ENCODE measurements at regions not wholly inside any gene's neighbourhood (a gene's known extent, or its start where the extent isn't known, plus 50 kb on each side); places are given as distances from the start of the nearest gene placed in this dataset.
"Not testable (repeated sequence)": the region's sequence is repeated elsewhere in the genome, so short reads cannot be mapped to it uniquely, and the experiment has no call there.

DNA sequence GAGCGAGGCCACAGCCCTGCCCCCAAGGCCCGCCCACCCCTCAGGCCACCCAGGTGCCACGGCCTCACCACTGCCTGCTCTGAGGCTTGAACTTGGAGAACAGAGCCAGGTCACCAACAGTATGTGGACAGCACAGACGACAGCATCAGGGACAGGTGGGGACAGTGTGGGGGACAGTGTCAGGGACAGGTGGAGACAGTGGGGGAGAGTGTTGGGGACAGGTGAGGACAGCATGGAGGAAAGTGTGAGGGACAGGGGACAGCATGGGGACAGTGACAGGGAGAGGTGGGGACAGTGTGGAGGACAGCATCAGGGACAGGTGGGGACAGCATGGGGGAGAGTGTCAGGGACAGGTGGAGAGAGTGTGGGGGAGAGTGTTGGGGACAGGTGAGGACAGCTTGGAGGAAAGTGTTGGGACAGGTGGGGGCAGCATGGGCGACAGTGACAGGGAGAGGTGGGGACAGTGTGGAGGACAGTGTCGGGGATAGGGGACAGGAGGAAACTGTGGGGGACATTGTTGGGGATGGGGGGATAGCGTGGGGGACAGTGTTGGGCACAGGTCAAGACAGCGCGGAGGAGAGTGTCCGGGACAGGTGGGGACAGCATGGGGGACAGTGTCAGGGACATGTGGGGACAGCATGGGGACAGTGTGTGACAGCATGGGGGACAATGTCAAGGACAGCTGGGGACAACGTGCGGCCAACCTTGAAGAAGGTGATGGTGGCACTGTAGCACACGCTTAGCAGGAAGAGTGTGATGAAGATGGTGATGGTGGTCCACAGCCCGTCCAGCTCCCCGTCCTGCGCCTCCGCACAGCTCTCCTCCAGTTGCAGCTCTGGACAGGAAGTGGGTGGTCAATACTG is 114.9 kb downstream of the TMEM121 start:
- DNase-seq = no peak

DNA sequence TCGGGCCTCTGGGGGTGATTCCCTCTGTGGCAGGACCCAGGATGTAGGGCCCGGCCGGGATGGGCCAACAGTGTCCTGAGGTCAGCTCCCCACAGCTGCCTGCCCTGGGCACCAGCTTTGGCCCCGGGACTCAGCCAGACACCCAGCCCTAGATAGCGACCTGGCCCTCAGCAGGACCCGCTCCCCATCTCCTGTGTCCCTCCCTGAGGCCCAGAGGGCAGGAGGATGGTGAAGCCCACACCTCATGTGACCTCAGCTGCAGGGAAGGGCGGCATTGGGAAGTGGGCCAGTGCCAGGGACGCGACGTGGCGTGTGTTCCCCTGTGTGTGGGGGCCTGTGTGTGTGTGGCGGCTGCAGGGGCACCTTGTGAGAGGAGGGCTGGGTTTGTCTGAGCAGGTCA is 115.6 kb downstream of the TMEM121 start:
- DNase-seq = not testable (repeated sequence)

DNA sequence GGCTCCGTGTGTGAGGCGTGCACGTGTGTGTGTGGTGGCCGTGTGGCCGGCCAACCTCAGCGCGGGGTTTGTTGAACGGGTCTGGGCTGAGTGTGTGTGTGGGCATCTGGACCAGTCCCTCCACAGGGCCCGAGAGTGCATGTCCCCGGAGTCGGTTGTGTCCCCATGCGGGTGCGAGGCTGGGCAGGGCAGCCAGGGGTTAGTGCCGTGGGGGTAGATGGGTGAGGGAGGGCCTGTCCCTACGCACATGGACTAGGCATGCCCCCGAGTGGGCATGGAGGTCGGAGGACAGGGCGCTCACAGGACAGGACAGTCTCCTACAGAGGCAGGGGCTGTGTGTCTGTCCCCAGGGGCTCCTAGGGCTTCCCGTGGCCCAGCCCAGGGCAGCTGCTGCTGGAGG is 116.1 kb downstream of the TMEM121 start:
- DNase-seq = not testable (repeated sequence)

DNA sequence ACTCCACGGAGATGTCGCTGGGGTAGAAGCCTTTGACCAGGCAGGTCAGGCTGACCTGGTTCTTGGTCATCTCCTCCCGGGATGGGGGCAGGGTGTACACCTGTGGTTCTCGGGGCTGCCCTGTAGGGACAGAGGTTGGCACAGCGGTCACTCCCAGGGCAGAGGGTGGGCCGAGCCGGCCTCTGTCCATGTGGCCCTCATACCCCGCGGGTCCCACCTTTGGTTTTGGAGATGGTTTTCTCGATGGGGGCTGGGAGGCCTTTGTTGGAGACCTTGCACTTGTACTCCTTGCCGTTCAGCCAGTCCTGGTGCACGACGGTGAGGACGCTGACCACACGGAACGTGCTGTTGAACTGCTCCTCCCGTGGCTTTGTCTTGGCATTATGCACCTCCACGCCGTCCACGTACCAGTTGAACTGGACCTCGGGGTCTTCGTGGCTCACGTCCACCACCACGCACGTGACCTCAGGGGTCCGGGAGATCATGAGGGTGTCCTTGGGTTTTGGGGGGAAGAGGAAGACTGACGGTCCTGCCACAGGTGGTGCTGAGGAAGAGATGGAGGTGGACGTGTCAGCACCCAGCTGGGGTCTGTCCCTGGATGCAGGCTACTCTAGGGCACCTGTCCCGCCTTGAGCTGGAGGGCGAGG is 117.1 kb downstream of the TMEM121 start:
- not testable (repeated sequence) for DNase-seq

DNA sequence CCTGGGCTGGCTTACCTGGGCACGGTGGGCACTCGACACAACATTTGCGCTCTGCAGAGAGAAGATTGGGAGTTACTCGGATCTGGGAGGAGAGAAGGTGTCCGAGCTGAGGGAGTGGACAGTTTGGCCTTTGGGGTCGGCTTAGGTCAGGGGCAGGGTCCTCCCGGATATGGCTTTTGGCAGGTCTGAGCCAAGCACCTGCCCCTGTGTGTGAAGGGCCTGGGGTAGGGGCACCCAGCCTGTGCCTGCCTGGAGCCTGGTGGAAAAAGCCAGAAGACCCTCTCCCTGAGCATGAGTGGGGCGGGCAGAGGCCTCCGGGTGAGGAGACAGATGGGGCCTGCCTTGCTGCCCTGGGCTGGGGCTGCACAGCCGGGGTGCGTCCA is 117.7 kb downstream of the TMEM121 start:
- not testable (repeated sequence) for DNase-seq

DNA sequence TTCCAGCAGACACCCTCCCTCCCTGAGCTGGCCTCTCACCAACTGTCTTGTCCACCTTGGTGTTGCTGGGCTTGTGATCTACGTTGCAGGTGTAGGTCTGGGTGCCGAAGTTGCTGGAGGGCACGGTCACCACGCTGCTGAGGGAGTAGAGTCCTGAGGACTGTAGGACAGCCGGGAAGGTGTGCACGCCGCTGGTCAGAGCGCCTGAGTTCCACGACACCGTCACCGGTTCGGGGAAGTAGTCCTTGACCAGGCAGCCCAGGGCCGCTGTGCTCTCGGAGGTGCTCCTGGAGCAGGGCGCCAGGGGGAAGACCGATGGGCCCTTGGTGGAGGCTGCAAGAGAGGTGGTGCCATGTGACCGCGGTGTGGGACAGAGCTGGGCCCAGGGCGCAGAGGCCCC is 118.1 kb downstream of the TMEM121 start:
- not testable (repeated sequence) for DNase-seq

DNA sequence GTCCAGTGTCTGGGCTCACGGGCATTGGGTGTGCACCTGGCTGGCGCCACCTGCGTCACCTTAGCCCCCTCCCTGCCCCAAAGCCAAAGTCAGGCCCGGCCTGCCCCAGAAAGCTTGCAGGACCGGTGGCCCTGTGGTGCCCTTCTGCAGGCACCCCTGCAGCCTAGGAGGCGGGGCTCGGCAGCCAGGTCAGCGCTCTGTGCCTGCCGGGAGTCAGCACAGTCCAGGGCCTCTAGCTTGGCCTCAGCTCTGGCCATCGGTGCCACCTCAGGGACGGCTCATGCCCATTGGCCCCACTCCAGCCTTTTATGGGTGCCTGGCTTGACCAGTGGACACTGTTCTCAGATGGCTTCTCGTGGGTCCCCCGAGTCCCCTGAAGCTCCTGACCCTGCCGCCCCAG is 118.5 kb downstream of the TMEM121 start:
- not testable (repeated sequence) for DNase-seq

DNA sequence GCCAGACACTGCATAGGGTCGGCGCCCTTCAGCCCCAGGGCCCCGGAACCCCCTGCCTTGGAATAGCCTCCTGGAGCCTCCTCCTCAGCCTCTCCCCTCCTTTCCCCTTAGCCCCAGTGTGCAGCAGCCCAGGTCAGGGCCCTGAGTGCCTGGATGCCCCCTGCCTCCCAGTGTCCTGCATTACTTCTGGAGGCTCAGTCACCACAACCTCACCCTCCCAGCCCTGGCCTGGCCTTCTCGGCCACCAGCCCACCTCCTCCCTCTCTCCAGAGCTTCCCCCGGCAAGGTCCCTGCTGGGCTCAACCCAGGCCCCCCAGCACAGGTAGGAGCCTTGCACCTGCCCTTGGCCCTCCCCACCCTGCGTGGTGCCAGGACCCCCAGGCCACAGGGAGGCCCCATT is 119.0 kb downstream of the TMEM121 start:
- not testable (repeated sequence) for DNase-seq

DNA sequence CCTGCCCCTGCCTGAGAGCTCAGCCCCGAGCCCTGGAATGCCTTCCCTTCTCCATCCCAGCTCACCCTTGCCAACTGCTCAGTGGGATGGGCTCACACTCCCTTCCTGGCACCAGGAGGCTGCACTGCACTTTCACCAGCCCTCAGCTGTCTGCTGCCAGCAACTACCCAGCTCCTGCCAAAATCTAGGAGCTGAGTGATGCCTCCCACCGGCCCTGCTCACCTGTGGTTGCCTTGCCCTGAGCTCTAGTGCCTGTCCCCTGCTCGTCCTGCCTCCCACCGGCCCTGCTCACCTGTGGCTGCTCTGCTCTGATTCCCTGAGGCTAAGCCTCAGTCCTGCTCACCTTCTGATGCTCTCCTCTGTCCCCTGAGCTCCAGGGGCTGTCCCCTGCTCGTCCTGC is 119.8 kb downstream of the TMEM121 start:
- DNase-seq = no peak

DNA sequence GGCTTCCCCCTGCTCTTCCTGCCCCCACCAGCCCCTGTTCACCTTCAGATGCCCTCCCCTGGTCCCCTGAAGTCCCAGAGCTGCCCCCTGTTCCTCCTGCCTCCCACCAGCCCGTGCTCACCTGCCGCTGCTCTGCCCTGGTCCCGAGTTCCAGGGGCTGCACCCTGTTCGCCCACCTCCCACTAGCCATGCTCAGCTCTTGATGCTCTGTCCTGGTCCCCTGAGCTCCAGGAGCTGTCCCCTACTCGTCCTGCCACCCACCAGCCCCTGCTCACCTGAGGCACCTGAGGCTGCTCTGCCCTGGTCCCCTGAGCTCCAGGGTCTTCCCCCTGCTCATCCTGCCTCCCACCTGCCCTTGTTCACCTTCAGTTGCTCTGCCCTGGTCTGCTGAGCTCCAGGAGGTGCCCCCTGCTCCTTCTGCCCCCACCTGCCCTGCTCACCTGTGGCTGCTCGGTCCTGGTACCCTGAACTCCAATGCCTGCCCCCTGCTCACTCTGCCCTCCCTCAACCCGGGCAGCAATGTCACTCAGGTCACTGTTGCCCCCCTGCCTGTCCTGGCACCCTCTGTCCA is 120.4 kb downstream of the TMEM121 start:
- DNase-seq = not testable (repeated sequence)

DNA sequence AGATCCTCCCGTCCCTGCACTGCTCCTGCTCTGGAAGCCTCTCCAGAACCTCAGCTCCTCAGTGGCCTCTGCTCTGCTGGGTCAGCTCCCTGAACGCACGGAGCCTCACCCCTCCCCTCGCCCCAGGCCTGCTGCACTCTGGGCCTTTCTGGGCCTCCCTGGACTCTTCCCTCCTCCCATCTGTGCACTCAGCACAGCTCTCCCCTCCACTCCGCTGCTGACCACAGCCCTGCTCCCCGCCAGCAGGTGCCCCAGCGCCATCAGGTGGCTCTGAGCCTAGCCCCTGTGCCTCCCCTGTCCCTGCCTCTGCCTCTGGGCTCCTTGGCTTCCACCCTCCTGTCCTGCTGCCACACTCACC is 121.0 kb downstream of the TMEM121 start:
- DNase-seq = not testable (repeated sequence)

DNA sequence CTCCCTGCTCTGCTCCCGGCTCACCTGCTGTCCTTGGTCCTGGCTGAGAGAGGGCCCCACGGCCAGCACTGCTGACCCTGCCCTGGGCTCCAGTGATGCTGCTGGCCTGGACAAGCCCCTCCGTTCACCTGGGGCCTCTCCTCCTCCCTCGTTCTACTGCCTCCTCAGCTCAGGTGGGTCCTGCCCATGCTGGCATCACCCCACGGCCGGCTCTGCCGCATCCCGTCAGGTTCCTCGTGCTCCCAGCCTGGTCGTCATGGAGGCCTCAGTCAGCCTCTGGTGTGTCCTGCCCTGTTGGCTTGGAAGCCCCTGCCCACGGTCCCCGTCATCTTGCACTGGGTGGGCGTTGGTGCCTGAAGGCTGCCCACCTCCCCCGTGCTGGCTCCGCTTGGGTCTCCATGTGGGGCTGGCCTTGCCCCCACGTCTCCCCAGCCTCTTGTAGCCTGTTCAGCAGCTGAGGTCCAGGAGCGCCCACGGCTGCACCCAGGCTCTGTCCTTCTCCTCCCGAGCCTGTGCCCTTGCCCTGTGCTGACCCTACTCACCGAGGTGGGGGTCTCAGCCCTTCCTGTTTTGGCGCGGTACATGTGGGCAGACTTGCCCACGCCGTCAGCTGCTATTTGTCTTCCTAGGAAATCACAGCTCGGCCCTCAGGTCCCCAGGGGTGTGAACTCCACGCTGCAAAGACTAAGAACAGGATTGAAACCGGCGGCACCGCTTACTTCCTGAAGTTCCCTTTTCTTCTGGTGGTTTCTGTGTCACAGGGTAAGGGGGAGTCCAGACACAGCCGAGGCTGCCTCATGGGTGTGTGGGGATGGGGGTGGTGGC is 121.6 kb downstream of the TMEM121 start:
- no peak for DNase-seq

DNA sequence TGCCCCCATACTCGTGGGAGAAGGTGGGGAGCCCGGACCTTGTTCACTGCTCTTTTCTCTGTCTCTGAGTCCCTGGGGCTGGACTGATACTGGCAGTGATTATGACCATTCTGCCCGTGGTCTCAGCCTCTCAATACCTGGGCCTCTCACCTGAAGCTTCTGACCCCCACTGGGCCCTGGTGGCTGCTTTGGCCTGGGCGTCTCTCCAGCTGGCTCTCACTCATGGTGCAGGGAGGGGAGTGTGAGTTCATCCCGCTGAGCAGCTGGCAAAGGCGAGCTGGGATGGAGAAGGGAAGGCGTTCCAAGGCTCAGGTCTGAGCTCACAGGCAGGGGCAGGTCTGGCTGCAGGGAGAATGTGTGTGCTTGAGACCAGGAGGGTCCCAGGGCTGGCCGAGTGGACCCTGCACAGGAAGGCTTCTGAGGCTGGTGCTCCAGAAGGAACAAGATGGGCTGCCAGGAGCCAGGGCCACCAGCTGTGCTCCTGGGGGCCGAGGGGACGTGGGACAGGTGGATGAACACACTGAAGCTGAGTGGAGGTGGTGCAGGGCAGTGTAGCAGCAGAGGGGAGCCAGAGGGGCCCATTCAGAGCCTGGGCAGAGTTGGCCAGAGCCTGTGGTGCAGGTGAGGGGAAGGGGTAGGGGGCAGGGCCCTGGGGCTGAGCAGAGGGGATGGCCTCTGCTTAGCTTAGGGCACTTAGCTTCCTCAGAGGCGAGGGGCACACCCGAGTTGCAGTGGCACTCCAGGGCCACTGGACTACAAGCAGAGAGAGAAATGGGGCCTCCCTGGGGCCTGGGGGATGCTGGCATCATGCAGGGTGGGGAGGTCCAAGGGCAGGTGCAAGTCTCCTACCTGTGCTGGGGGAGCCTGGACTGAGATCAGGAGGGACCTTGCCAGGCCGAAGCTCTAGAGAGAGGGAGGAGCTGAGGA is 122.5 kb downstream of the TMEM121 start:
- not testable (repeated sequence) for DNase-seq

DNA sequence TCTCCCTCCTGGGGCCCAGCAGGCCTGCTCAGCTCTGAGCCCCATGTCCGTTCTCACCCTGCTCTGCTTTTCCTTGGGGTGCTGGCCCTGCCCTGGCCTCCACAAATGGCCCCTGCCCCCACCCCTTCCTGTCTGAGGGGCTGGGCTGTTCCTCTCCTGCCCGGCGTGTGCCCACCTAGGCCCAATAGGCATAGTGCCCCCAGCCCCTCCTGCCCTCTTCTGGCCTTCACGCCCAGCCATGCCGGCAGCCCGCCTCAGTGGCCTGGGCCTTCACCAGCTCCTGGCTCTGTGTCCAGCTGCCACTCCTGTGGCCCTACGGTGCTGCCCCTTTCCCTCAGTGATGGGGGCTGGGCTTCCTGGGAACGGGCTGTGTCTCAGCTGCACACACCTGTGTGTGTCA is 125.9 kb downstream of the TMEM121 start:
- not testable (repeated sequence) for DNase-seq

DNA sequence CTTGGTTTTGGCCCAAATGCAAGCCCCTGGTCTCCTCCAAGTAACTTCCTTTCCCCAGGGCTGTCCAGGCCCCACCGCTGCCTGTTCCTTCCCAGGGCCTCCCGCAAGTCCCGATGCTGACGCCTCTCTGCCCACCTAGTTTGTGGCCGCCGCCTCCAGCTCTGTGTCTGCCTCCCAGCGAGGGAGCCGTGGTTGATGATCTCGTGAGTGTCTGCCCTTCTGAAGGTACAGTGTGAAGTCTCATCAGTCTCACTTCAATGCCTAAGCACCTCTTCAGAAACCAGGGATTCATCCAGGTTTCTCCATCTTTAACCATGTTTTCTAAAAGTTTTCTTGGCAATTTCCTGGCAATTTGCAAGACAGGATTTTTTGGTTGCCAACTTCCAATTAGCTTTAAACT is 127.5 kb downstream of the TMEM121 start:
- DNase-seq = not testable (repeated sequence)

DNA sequence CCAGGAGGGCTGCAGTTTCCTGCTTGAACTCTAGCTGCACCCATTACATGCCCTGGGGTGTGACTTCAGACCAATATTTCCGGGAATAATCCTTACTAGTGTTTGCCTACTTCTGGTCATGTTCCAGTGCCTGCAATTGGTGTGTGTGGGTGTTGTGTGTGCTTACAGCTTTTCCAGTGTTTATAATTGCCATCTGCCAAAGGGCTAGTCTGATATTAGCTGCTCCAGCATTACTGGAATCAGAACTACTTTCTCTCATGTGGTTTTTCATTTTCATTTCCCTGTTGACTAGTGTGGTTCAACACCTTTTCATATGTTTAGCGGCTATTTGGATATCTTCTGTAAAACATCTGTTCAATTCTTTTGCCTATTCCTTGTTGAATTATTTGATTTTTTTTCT is 132.9 kb downstream of the TMEM121 start:
- not testable (repeated sequence) for DNase-seq

DNA sequence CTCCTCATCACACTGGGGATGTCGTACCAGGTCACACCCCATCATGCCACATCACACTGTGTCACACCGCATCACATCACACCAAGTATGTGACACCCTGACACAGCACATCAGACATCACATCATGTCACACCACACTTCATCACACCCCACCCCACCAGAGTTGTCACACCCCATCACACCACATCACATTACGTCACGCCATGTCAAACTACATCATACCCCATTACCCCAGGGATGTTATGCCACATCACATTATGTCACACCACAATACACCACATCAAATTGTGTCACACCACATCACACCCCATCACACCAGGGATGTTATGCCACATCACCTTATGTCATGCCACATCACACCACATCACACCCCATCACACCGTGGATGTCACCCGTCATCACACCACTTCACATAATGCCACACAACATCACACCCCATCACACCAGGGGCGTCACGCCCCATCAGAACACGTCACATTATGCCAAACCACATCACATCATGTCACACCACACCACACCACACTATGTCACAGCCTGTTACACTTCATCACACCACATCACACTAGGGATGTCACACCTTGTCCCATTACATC is 133.6 kb downstream of the TMEM121 start:
- no peak for DNase-seq

DNA sequence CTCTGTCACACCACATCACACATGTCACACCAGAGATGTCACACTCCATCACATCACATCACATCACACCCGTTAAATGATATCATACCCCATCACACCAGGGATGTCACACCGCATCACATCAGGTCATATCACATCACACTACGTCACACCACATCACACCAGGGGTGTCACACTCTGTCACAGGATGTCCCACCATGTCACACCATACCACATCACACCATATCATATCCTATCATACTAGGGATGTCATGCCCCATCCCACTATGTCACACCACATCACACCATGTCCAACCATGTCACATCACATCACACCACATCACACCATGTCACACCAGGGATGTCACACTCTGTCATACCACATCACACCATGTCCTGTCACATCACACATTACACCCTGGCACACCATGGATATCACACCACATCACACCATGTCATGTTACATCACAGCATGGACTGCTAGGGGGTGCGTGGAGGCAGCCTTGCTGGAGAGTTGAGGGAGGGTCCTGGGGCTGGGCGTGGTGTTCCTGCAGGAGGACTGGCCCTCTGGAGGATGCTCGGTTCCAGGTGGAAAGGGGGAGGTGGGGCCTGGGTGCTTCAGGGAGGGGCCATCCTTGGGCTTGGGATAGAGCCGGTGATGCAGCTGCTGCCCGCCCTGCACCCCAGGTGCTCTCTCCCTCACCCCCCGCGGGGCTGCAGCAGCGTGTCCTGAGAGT is 134.6 kb downstream of the TMEM121 start:
- no peak for DNase-seq

DNA sequence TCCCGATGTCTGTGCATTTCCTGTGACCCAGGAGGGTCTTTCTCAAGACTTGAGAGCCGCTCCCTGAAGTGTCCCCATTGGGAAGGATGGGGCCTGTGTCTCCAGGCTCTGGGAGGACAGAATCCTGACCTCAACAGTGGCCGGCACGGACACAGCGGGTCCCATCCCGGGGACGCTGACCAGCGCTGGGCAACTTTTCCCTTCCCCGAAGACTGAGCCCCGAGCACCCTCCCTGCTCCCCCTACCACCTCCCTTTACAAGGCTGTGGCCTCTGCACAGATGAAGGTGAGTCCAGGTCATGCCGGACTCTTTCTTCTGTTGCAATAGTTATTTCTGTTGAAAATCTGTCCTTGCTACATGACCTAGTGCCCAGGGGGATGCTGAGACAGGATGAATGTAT is 135.7 kb downstream of the TMEM121 start:
- DNase-seq = not testable (repeated sequence)

DNA sequence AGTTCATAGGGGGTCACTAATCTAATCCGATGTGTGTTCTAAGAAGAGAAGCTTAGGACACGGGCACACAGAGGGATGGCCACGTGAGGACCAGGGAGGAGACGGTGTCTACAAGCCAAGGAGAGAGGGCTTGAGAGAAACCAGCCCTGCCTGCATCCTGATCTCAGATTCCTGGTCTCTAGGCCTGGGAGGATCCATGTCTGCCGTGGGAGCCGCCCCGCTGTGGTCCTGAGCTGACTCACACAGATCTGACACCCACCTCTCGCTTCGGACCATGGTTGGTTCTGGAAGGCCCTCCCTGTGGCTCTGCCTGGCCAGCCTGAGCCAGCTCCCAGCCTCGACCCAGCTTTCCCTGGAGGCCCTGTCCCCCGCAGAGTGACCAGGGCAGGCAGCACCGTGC is 136.2 kb downstream of the TMEM121 start:
- not testable (repeated sequence) for DNase-seq

DNA sequence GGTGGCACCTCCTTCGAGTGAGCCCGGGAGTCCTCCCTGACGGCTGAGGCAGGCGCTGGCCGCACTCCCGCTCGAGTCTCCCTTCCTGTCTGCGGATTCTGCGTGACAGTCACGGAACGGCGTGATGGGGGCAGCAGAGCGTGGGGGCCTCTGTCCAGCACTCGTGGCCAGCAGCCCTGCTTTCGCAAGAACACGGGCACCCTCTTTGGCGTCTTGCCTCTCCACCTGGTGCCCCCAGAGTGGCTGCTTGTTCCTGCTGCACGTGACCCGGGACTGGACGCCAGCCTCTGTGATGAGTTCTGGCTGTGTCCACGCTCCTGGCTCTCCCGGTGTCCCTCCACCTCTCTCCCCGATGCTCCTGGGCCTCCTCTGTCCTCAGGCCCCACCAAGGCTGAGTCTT is 136.9 kb downstream of the TMEM121 start:
- DNase-seq = not testable (repeated sequence)

Measured in GF-D8 (cell line).